Esophagus muscularis mucosa (tissue), 4 donors: ENCODE measurements at regions not wholly inside any gene's neighbourhood (a gene's known extent, or its start where the extent isn't known, plus 50 kb on each side); places are given as distances from the start of the nearest gene placed in this dataset.

Experiments
- DNase-seq: peaks from one replicate; pipeline ENCODE4 v3.0.0-alpha.2; 2017; ENCODE audit errors: extremely low spot score
- H3K27ac ChIP-seq, 4 donors: fragments of 200-600 bp; sonication (generic); replicated peaks in 1 of 4; 1 replicate in 3 of 4; 2 replicates in 1 of 4; pipeline ENCODE4 v1.5.1; 2016 to 2019; ENCODE audit warnings: mild to moderate bottlenecking in 1 of 4
- H3K27me3 ChIP-seq, 4 donors: fragments of 200-600 bp; sonication (generic); one replicate each; pipeline versions ENCODE4 v1.5.1 to v1.6.0; 2016 to 2019
- H3K36me3 ChIP-seq, 4 donors: fragments of 200-600 bp; sonication (generic); one replicate each; pipeline ENCODE4 v1.5.1; 2016 to 2019
- H3K4me1 ChIP-seq, 4 donors: fragments of 200-600 bp; sonication (generic); one replicate each; pipeline ENCODE4 v1.5.1; 2016 to 2019
- H3K4me3 ChIP-seq, 4 donors: fragments of 200-600 bp; sonication (generic); 1 replicate in 2 of 4; 2 replicates in 2 of 4; pipeline ENCODE4 v1.5.1; 2016 to 2019; ENCODE audit warnings: mild to moderate bottlenecking in 4 of 4, moderate library complexity in 1 of 4
- H3K9me3 ChIP-seq, 4 donors: fragments of 200-600 bp; sonication (generic); 1 replicate in 3 of 4; 2 replicates in 1 of 4; pipeline ENCODE4 v1.5.1; 2016 to 2019
- EP300 ChIP-seq: sonication (generic); formaldehyde crosslinking; IDR thresholded peaks from one replicate; pipeline ENCODE4 v1.6.1; 2017; ENCODE audit warnings: antibody characterized with exemption
- POLR2A ChIP-seq: fragments of 450-650 bp; IDR thresholded peaks from one replicate; pipeline ENCODE4 v1.6.1; 2017; ENCODE audit warnings: antibody characterized with exemption, moderate library complexity, mild to moderate bottlenecking, low read depth
- POLR2AphosphoS5 ChIP-seq, 2 donors: sonication (generic); formaldehyde crosslinking; IDR thresholded peaks; one replicate each; pipeline ENCODE4 v1.6.1; 2017; ENCODE audit warnings: antibody characterized with exemption in 2 of 2
- WGBS: methylation state at CpG from one replicate; pipeline ENCODE4 v1.1.5; 2018; 5-methylcytosine and 5-hydroxymethylcytosine counted together
- intact Hi-C: fragments of 100-400 bp; cut with DNase I; formaldehyde crosslinking; loops from one replicate; pipeline ENCODE4 v1.15.1; 2023
- TF ChIP-seq, protein P1 (sequence below), 3 experiments: fragments of 200-600 bp in 2 of 3; fragments of 450-650 bp in 1 of 3; sonication (generic) in 2 of 3; IDR thresholded peaks; one replicate each; pipeline ENCODE4 v1.5.1; 2017 to 2019; ENCODE audit warnings: antibody characterized with exemption in 3 of 3, mild to moderate bottlenecking in 2 of 3, moderate library complexity in 1 of 3

DNA sequence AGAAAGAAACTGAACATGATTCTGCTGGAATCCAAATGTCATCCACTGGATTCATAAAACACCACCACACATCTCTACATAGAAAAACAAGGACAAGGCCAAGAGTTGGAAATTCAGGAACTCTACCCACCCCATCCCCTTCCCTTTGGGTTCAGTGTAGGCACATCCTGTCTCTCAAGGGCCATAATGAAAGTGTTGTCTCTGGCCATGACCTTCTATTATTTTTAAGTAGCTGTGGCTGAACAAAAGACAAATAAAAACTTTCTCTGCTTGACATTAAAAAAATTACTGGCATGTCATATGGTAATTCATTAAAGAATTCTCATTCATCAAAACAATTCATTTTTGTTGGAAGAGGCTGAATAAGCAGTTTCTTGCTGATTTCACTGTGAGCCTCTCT, 54.9 kb upstream of the ZBTB18 start:
- TF ChIP-seq, protein P1, sequence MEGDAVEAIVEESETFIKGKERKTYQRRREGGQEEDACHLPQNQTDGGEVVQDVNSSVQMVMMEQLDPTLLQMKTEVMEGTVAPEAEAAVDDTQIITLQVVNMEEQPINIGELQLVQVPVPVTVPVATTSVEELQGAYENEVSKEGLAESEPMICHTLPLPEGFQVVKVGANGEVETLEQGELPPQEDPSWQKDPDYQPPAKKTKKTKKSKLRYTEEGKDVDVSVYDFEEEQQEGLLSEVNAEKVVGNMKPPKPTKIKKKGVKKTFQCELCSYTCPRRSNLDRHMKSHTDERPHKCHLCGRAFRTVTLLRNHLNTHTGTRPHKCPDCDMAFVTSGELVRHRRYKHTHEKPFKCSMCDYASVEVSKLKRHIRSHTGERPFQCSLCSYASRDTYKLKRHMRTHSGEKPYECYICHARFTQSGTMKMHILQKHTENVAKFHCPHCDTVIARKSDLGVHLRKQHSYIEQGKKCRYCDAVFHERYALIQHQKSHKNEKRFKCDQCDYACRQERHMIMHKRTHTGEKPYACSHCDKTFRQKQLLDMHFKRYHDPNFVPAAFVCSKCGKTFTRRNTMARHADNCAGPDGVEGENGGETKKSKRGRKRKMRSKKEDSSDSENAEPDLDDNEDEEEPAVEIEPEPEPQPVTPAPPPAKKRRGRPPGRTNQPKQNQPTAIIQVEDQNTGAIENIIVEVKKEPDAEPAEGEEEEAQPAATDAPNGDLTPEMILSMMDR (IDR thresholded peaks at IDR 0.05), result no peak
- TF ChIP-seq EP300 (no peak), POLR2AphosphoS5 (IDR thresholded peaks at IDR 0.05) (no peak), POLR2A (no peak)
- no peak overlapping the region for H3K27ac ChIP-seq
- H3K9me3 ChIP-seq, result no peaks in the 10 kb centered on the region
- no peak overlapping the region for H3K4me3 ChIP-seq
- H3K4me1 ChIP-seq, result no peaks in the 10 kb centered on the region
- H3K36me3 ChIP-seq, result no peaks in the 10 kb centered on the region
- no peak for DNase-seq
- intact Hi-C loops, result no loop called here
- no peaks in the 10 kb centered on the region for H3K27me3 ChIP-seq

GRCh38 chr1:243991650-243992049, 59.4 kb upstream of the ZBTB18 start:
- 72% methylated on average over 3 of the region's 3 CpGs for WGBS
- H3K27me3 ChIP-seq, result no peaks in the 10 kb centered on the region
- TF ChIP-seq EP300 (no peak), POLR2A (no peak)
- intact Hi-C loops, result no loop called here
- H3K36me3 ChIP-seq, result no peaks in the 10 kb centered on the region
- no peaks in the 10 kb centered on the region for H3K4me1 ChIP-seq
- DNase-seq, result no peak
- no peak overlapping the region for H3K27ac ChIP-seq
- H3K9me3 ChIP-seq, result no peaks in the 10 kb centered on the region
- no peak overlapping the region for H3K4me3 ChIP-seq

GRCh38 chr1:243984788-243985187, 66.3 kb upstream of the ZBTB18 start:
- intact Hi-C loops, result no loop called here

GRCh38 chr1:243982447-243983018, 68.5 kb upstream of the ZBTB18 start:
- Histone ChIP-seq H3K9me3 (no peaks in the 10 kb centered on the region), H3K4me3 (no peak overlapping the region), H3K27me3 (no peaks in the 10 kb centered on the region), H3K36me3 (no peaks in the 10 kb centered on the region), H3K27ac (no peak overlapping the region), H3K4me1 (no peaks in the 10 kb centered on the region)
- peak; percentile 87 for DNase-seq
- 57% methylated on average over 7 of the region's 7 CpGs for WGBS
- intact Hi-C loops, result no loop called here
- no peak for TF ChIP-seq POLR2AphosphoS5 (IDR thresholded peaks at IDR 0.05)
- TF ChIP-seq, protein P1 (IDR thresholded peaks at IDR 0.05), result no peak
- TF ChIP-seq POLR2A, result no peak
- TF ChIP-seq EP300, result no peak

More at GRCh38 chr1:243984788-243985187, 66.3 kb upstream of the ZBTB18 start:
- Histone ChIP-seq H3K36me3 (no peaks in the 10 kb centered on the region), H3K4me3 (no peak overlapping the region), H3K27ac (no peak overlapping the region), H3K9me3 (no peaks in the 10 kb centered on the region), H3K27me3 (no peaks in the 10 kb centered on the region), H3K4me1 (no peaks in the 10 kb centered on the region)
- TF ChIP-seq, protein P1 (IDR thresholded peaks at IDR 0.05), result no peak
- no peak for TF ChIP-seq EP300
- no peak for TF ChIP-seq POLR2A
- no peak for TF ChIP-seq POLR2AphosphoS5 (IDR thresholded peaks at IDR 0.05)
- WGBS, result 86% methylated on average over 8 of the region's 10 CpGs
- peak; percentile 78 for DNase-seq

- H3K27me3 ChIP-seq, result no peaks in the 10 kb centered on the region
- no peaks in the 10 kb centered on the region for H3K36me3 ChIP-seq
- no peaks in the 10 kb centered on the region for H3K4me1 ChIP-seq
- no peak overlapping the region for H3K27ac ChIP-seq
- no peak overlapping the region for H3K4me3 ChIP-seq
- no peaks in the 10 kb centered on the region for H3K9me3 ChIP-seq
- TF ChIP-seq POLR2A (no peak), POLR2AphosphoS5 (IDR thresholded peaks at IDR 0.05) (no peak), EP300 (no peak)
- TF ChIP-seq, protein P1 (IDR thresholded peaks at IDR 0.05), result no peak
- DNase-seq, result no peak
- 97% methylated on average over 3 of the region's 3 CpGs for WGBS
- intact Hi-C loops, result no loop called here
Observed at GRCh38 chr1:243980471-243980870, 70.6 kb upstream of the ZBTB18 start.
